Body of pancreas (tissue), 4 donors: ENCODE measurements at regions not wholly inside any gene's neighbourhood (a gene's known extent, or its start where the extent isn't known, plus 50 kb on each side); places are given as distances from the start of the nearest gene placed in this dataset.

ENCODE experiments used
- CTCF ChIP-seq, 7 experiments: fragments of 450-650 bp in 4 of 7; fragments of 200-600 bp in 3 of 7; sonication (generic) in 3 of 7; IDR thresholded peaks; one replicate each; pipeline ENCODE4 v1.5.1; 2016 to 2019; ENCODE audit warnings: antibody characterized with exemption in 7 of 7
- POLR2A ChIP-seq, 3 donors: fragments of 450-650 bp; IDR thresholded peaks; one replicate each; pipeline ENCODE4 v1.6.1; 2016; ENCODE audit warnings: antibody characterized with exemption in 3 of 3, mild to moderate bottlenecking in 2 of 3

- no peak for TF ChIP-seq CTCF (IDR thresholded peaks at IDR 0.05)
- no peak for TF ChIP-seq POLR2A (IDR thresholded peaks at IDR 0.05)
These were observed 290.0 kb downstream of the SETD4 start for GRCh38 chr21:35770101-35770945.
